Suprapubic skin (tissue), 4 donors: ENCODE measurements at regions not wholly inside any gene's neighbourhood (a gene's known extent, or its start where the extent isn't known, plus 50 kb on each side); places are given as distances from the start of the nearest gene placed in this dataset.

ENCODE experiments used
- POLR2A ChIP-seq, 2 donors: fragments of 450-650 bp; IDR thresholded peaks; one replicate each; pipeline ENCODE4 v1.6.1; 2017; ENCODE audit warnings: antibody characterized with exemption in 2 of 2, mild to moderate bottlenecking in 2 of 2, moderate library complexity in 2 of 2
- POLR2AphosphoS5 ChIP-seq, 3 donors: sonication (generic); formaldehyde crosslinking; IDR thresholded peaks; one replicate each; pipeline ENCODE4 v1.6.1; 2017; ENCODE audit warnings: antibody characterized with exemption in 3 of 3
- TF ChIP-seq, protein P1 (sequence below), 2 donors: fragments of 200-600 bp in 1 of 2; fragments of 450-650 bp in 1 of 2; sonication (generic) in 1 of 2; IDR thresholded peaks; one replicate each; pipeline ENCODE4 v1.5.1; 2016 to 2019; ENCODE audit warnings: antibody characterized with exemption in 2 of 2, mild to moderate bottlenecking in 1 of 2, moderate library complexity in 1 of 2

DNA sequence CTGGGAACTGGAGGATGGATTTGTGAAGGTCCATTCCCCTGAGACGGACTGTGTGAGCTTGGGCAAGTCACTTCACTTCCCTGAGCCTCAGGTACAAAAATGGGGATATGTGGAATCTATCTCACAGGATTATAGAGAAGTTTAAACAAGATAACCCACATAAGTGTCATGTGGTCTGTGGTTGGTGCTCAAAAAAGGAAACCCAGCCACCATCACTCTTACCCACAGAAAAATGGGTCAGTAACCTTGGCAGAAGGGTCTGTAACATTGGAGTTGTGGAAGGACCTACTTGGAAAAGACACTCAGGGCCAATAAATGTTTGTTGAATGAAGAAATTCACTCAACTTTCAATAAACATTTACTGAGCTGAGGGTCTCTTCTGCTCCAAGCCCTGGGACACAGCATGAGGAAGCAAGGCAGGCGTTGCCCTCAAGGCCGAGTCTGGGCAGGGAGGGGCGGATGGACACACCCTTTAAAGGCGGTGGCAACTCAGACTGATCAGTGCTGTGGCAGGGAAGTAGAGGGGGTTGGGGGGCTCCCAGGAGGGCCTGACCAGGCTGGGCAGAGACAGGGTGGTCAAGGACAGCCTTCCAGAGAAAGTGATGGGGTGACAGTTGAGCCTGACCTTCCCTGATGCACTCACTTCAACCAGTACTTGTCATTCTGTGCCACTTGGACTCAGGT, 66.7 kb upstream of the ACOT11 start:
- TF ChIP-seq POLR2A (IDR thresholded peaks at IDR 0.05) (no peak), POLR2AphosphoS5 (IDR thresholded peaks at IDR 0.05) (no peak)
- TF ChIP-seq, protein P1, sequence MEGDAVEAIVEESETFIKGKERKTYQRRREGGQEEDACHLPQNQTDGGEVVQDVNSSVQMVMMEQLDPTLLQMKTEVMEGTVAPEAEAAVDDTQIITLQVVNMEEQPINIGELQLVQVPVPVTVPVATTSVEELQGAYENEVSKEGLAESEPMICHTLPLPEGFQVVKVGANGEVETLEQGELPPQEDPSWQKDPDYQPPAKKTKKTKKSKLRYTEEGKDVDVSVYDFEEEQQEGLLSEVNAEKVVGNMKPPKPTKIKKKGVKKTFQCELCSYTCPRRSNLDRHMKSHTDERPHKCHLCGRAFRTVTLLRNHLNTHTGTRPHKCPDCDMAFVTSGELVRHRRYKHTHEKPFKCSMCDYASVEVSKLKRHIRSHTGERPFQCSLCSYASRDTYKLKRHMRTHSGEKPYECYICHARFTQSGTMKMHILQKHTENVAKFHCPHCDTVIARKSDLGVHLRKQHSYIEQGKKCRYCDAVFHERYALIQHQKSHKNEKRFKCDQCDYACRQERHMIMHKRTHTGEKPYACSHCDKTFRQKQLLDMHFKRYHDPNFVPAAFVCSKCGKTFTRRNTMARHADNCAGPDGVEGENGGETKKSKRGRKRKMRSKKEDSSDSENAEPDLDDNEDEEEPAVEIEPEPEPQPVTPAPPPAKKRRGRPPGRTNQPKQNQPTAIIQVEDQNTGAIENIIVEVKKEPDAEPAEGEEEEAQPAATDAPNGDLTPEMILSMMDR (IDR thresholded peaks at IDR 0.05), result no peak
